ENCODE measurements at regions not wholly inside any gene's neighbourhood (a gene's known extent, or its start where the extent isn't known, plus 50 kb on each side); places are given as distances from the start of the nearest gene placed in this dataset.

DNA sequence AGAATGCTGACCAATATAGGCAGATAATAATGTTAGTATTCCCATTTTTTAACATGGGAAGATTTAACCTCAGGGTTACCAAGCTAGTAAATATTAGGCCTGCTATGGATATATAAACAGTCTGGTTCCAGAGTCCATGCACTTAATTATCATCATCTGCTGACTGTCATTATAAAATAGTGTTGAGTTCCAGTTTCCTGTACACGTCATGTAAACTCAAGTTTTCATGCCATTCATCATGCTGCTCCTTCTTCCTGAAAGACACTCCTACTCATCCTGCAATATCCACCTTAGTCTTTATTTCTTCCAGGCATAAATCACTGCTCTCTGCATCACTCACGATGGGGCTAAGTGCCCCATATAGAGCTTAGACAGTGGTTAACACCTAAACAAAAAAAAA, 420.8 kb upstream of the SPHKAP start:
- Mint-ChIP-seq H3K36me3 (no peaks in the 10 kb centered on the region), H3K9me3 (peaks cover 0 to 7% (median 4%) of the 10 kb centered on the region in 7 donors), H3K4me1 (no peaks in the 10 kb centered on the region), H3K4me3 (no peak overlapping the region), H3K27ac (no peak overlapping the region), H3K27me3 (ENCODE audit: low read depth in 3 of 3) (no peaks in the 10 kb centered on the region)
- no peaks in the 10 kb centered on the region for H3K79me2 ChIP-seq (ENCODE audit: insufficient read depth, low read length)
- intact Hi-C loops (cut with micrococcal nuclease): no loop called here
- H3K9me3 ChIP-seq (replicated peaks in 1 of 2; ENCODE audit: control insufficient read depth in 1 of 2, insufficient read depth in 1 of 2, low read length in 2 of 2): no peaks in the 10 kb centered on the region
- H3K4me3 ChIP-seq (replicated peaks in 1 of 3; ENCODE audit: low read depth in 2 of 3, low read length in 3 of 3): no peak overlapping the region
- no peaks in the 10 kb centered on the region for H3K36me3 ChIP-seq (replicated peaks in 1 of 2; ENCODE audit: control insufficient read depth in 1 of 2, insufficient read depth in 2 of 2, low read length in 2 of 2)
- H4K20me1 ChIP-seq (ENCODE audit: insufficient read depth, low read length): no peaks in the 10 kb centered on the region
- no peak overlapping the region for H3K27ac ChIP-seq (ENCODE audit: low read depth in 1 of 2, low read length in 2 of 2)
- no peak overlapping the region for H2AFZ ChIP-seq (ENCODE audit: insufficient read depth, low read depth, low read length, poor library complexity, severe bottlenecking)
- no peak overlapping the region for H3K4me2 ChIP-seq (replicated peaks; ENCODE audit: extremely low read depth, low read length, poor library complexity, severe bottlenecking)
- no peak for DNase-seq
- H3K4me1 ChIP-seq (ENCODE audit: control insufficient read depth in 1 of 2, insufficient read depth in 2 of 2, low read length in 2 of 2): no peaks in the 10 kb centered on the region
- TF ChIP-seq, protein P1, sequence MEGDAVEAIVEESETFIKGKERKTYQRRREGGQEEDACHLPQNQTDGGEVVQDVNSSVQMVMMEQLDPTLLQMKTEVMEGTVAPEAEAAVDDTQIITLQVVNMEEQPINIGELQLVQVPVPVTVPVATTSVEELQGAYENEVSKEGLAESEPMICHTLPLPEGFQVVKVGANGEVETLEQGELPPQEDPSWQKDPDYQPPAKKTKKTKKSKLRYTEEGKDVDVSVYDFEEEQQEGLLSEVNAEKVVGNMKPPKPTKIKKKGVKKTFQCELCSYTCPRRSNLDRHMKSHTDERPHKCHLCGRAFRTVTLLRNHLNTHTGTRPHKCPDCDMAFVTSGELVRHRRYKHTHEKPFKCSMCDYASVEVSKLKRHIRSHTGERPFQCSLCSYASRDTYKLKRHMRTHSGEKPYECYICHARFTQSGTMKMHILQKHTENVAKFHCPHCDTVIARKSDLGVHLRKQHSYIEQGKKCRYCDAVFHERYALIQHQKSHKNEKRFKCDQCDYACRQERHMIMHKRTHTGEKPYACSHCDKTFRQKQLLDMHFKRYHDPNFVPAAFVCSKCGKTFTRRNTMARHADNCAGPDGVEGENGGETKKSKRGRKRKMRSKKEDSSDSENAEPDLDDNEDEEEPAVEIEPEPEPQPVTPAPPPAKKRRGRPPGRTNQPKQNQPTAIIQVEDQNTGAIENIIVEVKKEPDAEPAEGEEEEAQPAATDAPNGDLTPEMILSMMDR (IDR thresholded peaks at IDR 0.05): no peak
- H3K9ac ChIP-seq (ENCODE audit: insufficient read depth, low read length, poor library complexity, severe bottlenecking): no peak overlapping the region
- 80% methylated on average over 1 of the region's 2 CpGs for WGBS (ENCODE audit: insufficient coverage)
- H3K27me3 ChIP-seq (ENCODE audit: control insufficient read depth in 2 of 2, insufficient read depth in 2 of 2, low read length in 2 of 2): no peaks in the 10 kb centered on the region

DNA sequence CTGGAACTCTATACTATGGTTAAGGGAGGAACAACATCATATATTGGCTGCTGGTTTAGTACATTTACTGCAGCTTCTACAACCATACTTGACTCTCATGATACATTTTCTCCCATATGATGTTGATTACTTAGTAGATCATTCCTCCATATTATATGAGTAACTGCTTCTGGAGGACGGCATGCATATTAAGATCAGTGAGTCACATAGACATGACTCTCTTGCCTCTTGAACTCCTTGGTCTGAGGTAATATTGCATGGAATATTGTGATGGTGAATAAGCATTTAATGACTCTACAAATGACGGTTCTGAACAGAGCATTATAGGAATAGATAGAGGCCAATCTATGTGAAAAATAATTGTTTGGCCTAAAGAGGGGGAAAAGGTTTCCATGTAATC, 418.8 kb upstream of the SPHKAP start:
- no peak overlapping the region for H2AFZ ChIP-seq (ENCODE audit: insufficient read depth, low read depth, low read length, poor library complexity, severe bottlenecking)
- no peak overlapping the region for H3K9ac ChIP-seq (ENCODE audit: insufficient read depth, low read length, poor library complexity, severe bottlenecking)
- intact Hi-C loops (cut with micrococcal nuclease): no loop called here
- H3K4me1 ChIP-seq (ENCODE audit: control insufficient read depth in 1 of 2, insufficient read depth in 2 of 2, low read length in 2 of 2): no peaks in the 10 kb centered on the region
- no peaks in the 10 kb centered on the region for H3K27me3 ChIP-seq (ENCODE audit: control insufficient read depth in 2 of 2, insufficient read depth in 2 of 2, low read length in 2 of 2)
- no peak overlapping the region for H3K27ac ChIP-seq (ENCODE audit: low read depth in 1 of 2, low read length in 2 of 2)
- DNase-seq: no peak
- H3K27ac Mint-ChIP-seq: no peak overlapping the region
- H3K4me3 Mint-ChIP-seq: no peak overlapping the region
- H3K4me1 Mint-ChIP-seq: no peaks in the 10 kb centered on the region
- H3K4me3 ChIP-seq (replicated peaks in 1 of 3; ENCODE audit: low read depth in 2 of 3, low read length in 3 of 3): no peak overlapping the region
- peaks cover 0 to 8% (median 5%) of the 10 kb centered on the region in 7 donors for H3K9me3 Mint-ChIP-seq
- no peaks in the 10 kb centered on the region for H3K36me3 ChIP-seq (replicated peaks in 1 of 2; ENCODE audit: control insufficient read depth in 1 of 2, insufficient read depth in 2 of 2, low read length in 2 of 2)
- no peaks in the 10 kb centered on the region for H3K27me3 Mint-ChIP-seq (ENCODE audit: low read depth in 3 of 3)
- TF ChIP-seq, protein P1 (IDR thresholded peaks at IDR 0.05): no peak
- 71% methylated on average over 1 of the region's 2 CpGs for WGBS (ENCODE audit: insufficient coverage)
- H3K4me2 ChIP-seq (replicated peaks; ENCODE audit: extremely low read depth, low read length, poor library complexity, severe bottlenecking): no peak overlapping the region
- no peaks in the 10 kb centered on the region for H3K9me3 ChIP-seq (replicated peaks in 1 of 2; ENCODE audit: control insufficient read depth in 1 of 2, insufficient read depth in 1 of 2, low read length in 2 of 2)
- no peaks in the 10 kb centered on the region for H4K20me1 ChIP-seq (ENCODE audit: insufficient read depth, low read length)
- no peaks in the 10 kb centered on the region for H3K79me2 ChIP-seq (ENCODE audit: insufficient read depth, low read length)
- H3K36me3 Mint-ChIP-seq: no peaks in the 10 kb centered on the region

Measured in CD14-positive monocyte (primary cell).